Neuronal stem cell (in vitro differentiated cells): ENCODE measurements at regions not wholly inside any gene's neighbourhood (a gene's known extent, or its start where the extent isn't known, plus 50 kb on each side); places are given as distances from the start of the nearest gene placed in this dataset.

ENCODE experiments used
- DNase-seq: peaks from one replicate; pipeline ENCODE4 v3.0.0-alpha.2; 2013; ENCODE audit warnings: low spot score
- H2AFZ ChIP-seq: one replicate; pipeline ENCODE4 v1.6.1; 2013; ENCODE audit warnings: mild to moderate bottlenecking, low read length, inconsistent platforms
- H2AK5ac ChIP-seq: 2 replicates; pipeline ENCODE4 v1.6.1; 2013; ENCODE audit warnings: low read depth, mild to moderate bottlenecking, inconsistent platforms, low read length, moderate library complexity, mixed read lengths
- H2BK120ac ChIP-seq: 2 replicates; pipeline ENCODE4 v1.6.1; 2013; ENCODE audit warnings: low read depth, mild to moderate bottlenecking, inconsistent platforms, low read length, moderate library complexity, mixed read lengths
- H2BK12ac ChIP-seq: one replicate; pipeline ENCODE4 v1.6.1; 2013; ENCODE audit warnings: low read length, inconsistent platforms
- H2BK15ac ChIP-seq: 2 replicates; pipeline ENCODE4 v1.6.1; 2013; ENCODE audit warnings: mild to moderate bottlenecking, low read length, inconsistent platforms, mixed read lengths
- H2BK5ac ChIP-seq: one replicate; pipeline ENCODE4 v1.6.1; 2013; ENCODE audit warnings: inconsistent platforms, mild to moderate bottlenecking, low read length, moderate library complexity
- H3K14ac ChIP-seq: one replicate; pipeline ENCODE4 v1.6.1; 2013; ENCODE audit warnings: low read length, inconsistent platforms
- H3K18ac ChIP-seq: 2 replicates; pipeline ENCODE4 v1.6.1; 2013; ENCODE audit warnings: low read length, inconsistent platforms
- H3K23ac ChIP-seq: 2 replicates; pipeline ENCODE4 v1.6.1; 2013; ENCODE audit warnings: low read depth, mild to moderate bottlenecking, mixed read lengths, low read length, inconsistent platforms; ENCODE audit not compliant: poor library complexity
- H3K27ac ChIP-seq: replicated peaks from 3 replicates; pipeline ENCODE4 v1.5.1; 2013; ENCODE audit warnings: low read length, inconsistent platforms
- H3K27me3 ChIP-seq, 3 experiments: 2 replicates each; pipeline ENCODE4 v1.6.1; 2013; ENCODE audit warnings: low read length in 3 of 3, mild to moderate bottlenecking in 2 of 3, inconsistent platforms in 1 of 3, low read depth in 1 of 3, mixed read lengths in 1 of 3, moderate library complexity in 1 of 3; ENCODE audit not compliant: control insufficient read depth in 3 of 3, insufficient read depth in 3 of 3
- H3K36me3 ChIP-seq, 2 donors: replicated peaks in 1 of 2; 2 replicates each; pipeline ENCODE4 v1.6.1; 2013; ENCODE audit warnings: low read length in 2 of 2; ENCODE audit not compliant: control insufficient read depth in 2 of 2, insufficient read depth in 2 of 2
- H3K4ac ChIP-seq: 2 replicates; pipeline ENCODE4 v1.6.1; 2013; ENCODE audit warnings: inconsistent platforms, mild to moderate bottlenecking, low read length, moderate library complexity
- H3K4me1 ChIP-seq, 2 donors: 1 replicate in 1 of 2; 2 replicates in 1 of 2; pipeline ENCODE4 v1.6.1; 2013; ENCODE audit warnings: low read length in 2 of 2, low read depth in 1 of 2; ENCODE audit not compliant: control insufficient read depth in 2 of 2, insufficient read depth in 1 of 2
- H3K4me2 ChIP-seq: one replicate; pipeline ENCODE4 v1.6.1; 2013; ENCODE audit warnings: mild to moderate bottlenecking, low read length, inconsistent platforms; ENCODE audit not compliant: insufficient read depth, poor library complexity, severe bottlenecking
- H3K4me3 ChIP-seq, 2 donors: 2 replicates each; pipeline ENCODE4 v1.5.1; 2013; ENCODE audit warnings: low read length in 2 of 2, mild to moderate bottlenecking in 2 of 2, inconsistent platforms in 1 of 2, moderate library complexity in 1 of 2
- H3K79me1 ChIP-seq: one replicate; pipeline ENCODE4 v1.6.1; 2013; ENCODE audit warnings: low read depth, mild to moderate bottlenecking, inconsistent platforms, low read length, moderate library complexity
- H3K9ac ChIP-seq: one replicate; pipeline ENCODE4 v1.6.1; 2013; ENCODE audit warnings: mild to moderate bottlenecking, low read depth, low read length, inconsistent platforms; ENCODE audit not compliant: poor library complexity
- H3K9me3 ChIP-seq, 2 donors: replicated peaks in 1 of 2; 2 replicates each; pipeline versions ENCODE3 to v1.6.1; 2013; ENCODE audit warnings: low read length in 2 of 2, mild to moderate bottlenecking in 2 of 2, inconsistent platforms in 1 of 2, low read depth in 1 of 2, mixed read lengths in 1 of 2, moderate library complexity in 1 of 2; ENCODE audit not compliant: control insufficient read depth in 2 of 2, insufficient read depth in 1 of 2
- H4K8ac ChIP-seq: one replicate; pipeline ENCODE4 v1.6.1; 2013; ENCODE audit warnings: low read depth, mild to moderate bottlenecking, inconsistent platforms, low read length, moderate library complexity
- H4K91ac ChIP-seq: one replicate; pipeline ENCODE4 v1.6.1; 2013; ENCODE audit warnings: low read length, low read depth, mild to moderate bottlenecking, inconsistent platforms; ENCODE audit not compliant: poor library complexity
- WGBS, 2 donors: extraction: QIAGEN DNeasy Blood & Tissue Kit; methylation state at CpG; one replicate each; pipeline ENCODE4 v1.1.7; 2013; ENCODE audit warnings: missing lambda C conversion rate in 2 of 2, mixed read lengths in 1 of 2; ENCODE audit not compliant: insufficient read length in 2 of 2, insufficient replicate concordance in 1 of 2; ENCODE audit errors: extremely low coverage in 2 of 2; 5-methylcytosine and 5-hydroxymethylcytosine counted together

DNA sequence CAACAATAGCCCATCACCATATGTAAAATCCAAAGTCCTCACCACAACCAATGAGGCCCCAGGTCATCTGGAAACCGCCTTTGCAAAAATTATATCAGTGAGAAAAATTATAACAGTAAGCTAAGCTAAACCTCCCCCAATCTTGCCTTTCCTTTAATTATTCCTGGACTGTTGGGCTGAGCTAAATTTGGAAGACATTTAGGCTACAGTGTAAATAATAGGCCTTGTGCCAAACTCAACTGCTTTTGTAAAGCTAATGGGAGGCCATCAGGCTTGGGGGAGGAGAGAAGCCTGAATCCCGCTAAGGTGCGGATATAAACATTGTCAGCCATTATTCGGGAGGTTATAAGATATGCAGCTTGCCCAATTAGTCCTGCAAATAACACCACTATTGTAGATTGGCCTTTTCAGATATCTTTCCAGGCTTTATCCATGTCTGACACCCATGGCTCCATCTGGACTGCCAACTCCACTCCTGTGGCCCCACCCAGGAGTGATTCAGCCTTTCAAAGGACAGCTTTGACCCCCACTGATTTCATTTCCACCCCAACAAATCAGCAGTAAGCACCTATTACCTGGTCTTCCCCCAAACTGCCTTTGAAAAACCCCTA, 53.0 kb upstream of the CA12 start:
- Histone ChIP-seq H4K91ac (no peak overlapping the region), H3K4me3 (no peak overlapping the region), H3K4ac (no peak overlapping the region), H3K4me2 (no peak overlapping the region), H3K79me1 (no peaks in the 10 kb centered on the region), H3K9me3 (no peaks in the 10 kb centered on the region), H2AK5ac (peak overlapping the region; percentile 45), H3K18ac (no peak overlapping the region), H2BK15ac (no peak overlapping the region), H3K14ac (no peak overlapping the region), H3K9ac (no peak overlapping the region), H2BK12ac (no peak overlapping the region), H2AFZ (peak overlapping the region; percentile 10), H2BK120ac (no peak overlapping the region), H3K27me3 (no peaks in the 10 kb centered on the region), H3K4me1 (peaks cover 13 to 18% of the 10 kb centered on the region in 2 donors), H4K8ac (no peak overlapping the region), H2BK5ac (no peak overlapping the region), H3K36me3 (no peaks in the 10 kb centered on the region), H3K27ac (no peak overlapping the region), H3K23ac (no peak overlapping the region)
- DNase-seq, result no peak
- WGBS, 2 donors, result no CpG with 5 or more reads among the region's 4 CpGs

- WGBS, 2 donors, result no CpG with 5 or more reads among the region's 9 CpGs
- Histone ChIP-seq H4K91ac (no peak overlapping the region), H3K79me1 (no peaks in the 10 kb centered on the region), H3K27ac (no peak overlapping the region), H3K4me3 (no peak overlapping the region), H2BK12ac (no peak overlapping the region), H3K4me1 (peaks cover 13 to 18% of the 10 kb centered on the region in 2 donors), H2BK5ac (no peak overlapping the region), H2BK15ac (no peak overlapping the region), H3K23ac (no peak overlapping the region), H3K27me3 (peaks cover 0 to 1% (median 0%) of the 10 kb centered on the region in 3 experiments), H2AFZ (peak overlapping the region; percentile 10), H3K9ac (no peak overlapping the region), H3K4me2 (no peak overlapping the region), H2AK5ac (peak overlapping the region; percentile 45), H2BK120ac (no peak overlapping the region), H3K14ac (no peak overlapping the region), H3K36me3 (no peaks in the 10 kb centered on the region), H3K18ac (no peak overlapping the region), H4K8ac (no peak overlapping the region), H3K9me3 (no peaks in the 10 kb centered on the region), H3K4ac (no peak overlapping the region)
- no peak for DNase-seq
Observed at GRCh38 chr15:63435204-63435820, 53.7 kb upstream of the CA12 start.

GRCh38 chr15:63436341-63436740, 54.7 kb upstream of the CA12 start:
- DNase-seq, result no peak
- WGBS, 2 donors, result no CpG with 5 or more reads among the region's 2 CpGs
- Histone ChIP-seq H3K79me1 (no peaks in the 10 kb centered on the region), H2BK5ac (no peak overlapping the region), H3K27me3 (peaks cover 0 to 8% (median 0%) of the 10 kb centered on the region in 3 experiments), H3K4me3 (no peak overlapping the region), H3K4me2 (no peak overlapping the region), H3K4me1 (peaks cover 13 to 18% of the 10 kb centered on the region in 2 donors), H2AK5ac (peak overlapping the region; percentile 51), H3K18ac (peak overlapping the region; percentile 86), H2BK12ac (no peak overlapping the region), H2BK15ac (peak overlapping the region; percentile 13), H3K9me3 (no peaks in the 10 kb centered on the region), H4K8ac (no peak overlapping the region), H2BK120ac (peak overlapping the region; percentile 10), H4K91ac (no peak overlapping the region), H3K27ac (peak overlapping the region; percentile 58), H2AFZ (peak overlapping the region; percentile 96), H3K36me3 (no peaks in the 10 kb centered on the region), H3K23ac (no peak overlapping the region), H3K4ac (no peak overlapping the region), H3K9ac (no peak overlapping the region), H3K14ac (no peak overlapping the region)

DNA sequence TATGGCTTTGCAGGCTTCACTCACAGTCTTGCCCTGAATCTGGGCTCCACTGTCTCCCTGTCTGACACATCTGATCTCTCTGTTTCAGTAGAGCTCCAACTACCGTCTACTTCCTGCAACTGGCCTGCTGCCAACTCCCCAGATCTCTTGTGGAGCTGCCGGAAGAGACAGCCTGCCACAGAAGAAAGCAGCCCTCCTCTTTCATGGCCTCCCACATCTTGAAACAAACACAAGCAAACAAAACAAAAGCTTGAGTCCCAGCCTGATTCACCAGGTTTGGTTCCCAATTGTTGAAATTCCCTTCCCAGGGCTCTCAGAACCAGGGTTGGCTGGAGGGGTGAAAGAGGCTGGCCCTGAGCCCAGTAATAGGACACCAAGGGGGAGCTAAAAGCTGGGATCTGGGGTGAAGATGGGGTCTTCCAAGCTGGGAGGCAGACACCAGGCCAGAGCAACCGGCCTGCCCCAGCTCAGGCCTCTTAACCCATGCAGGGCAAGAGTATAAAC, 55.3 kb upstream of the CA12 start:
- H2BK120ac ChIP-seq, result no peak overlapping the region
- peak overlapping the region; percentile 86 for H3K18ac ChIP-seq
- no peak overlapping the region for H3K9ac ChIP-seq
- H2BK5ac ChIP-seq, result no peak overlapping the region
- H3K4me3 ChIP-seq, result no peak overlapping the region
- no peaks in the 10 kb centered on the region for H3K36me3 ChIP-seq
- peaks cover 0 to 8% (median 0%) of the 10 kb centered on the region in 3 experiments for H3K27me3 ChIP-seq
- H3K23ac ChIP-seq, result no peak overlapping the region
- H2BK15ac ChIP-seq, result peak overlapping the region; percentile 13
- no peak overlapping the region for H2BK12ac ChIP-seq
- H3K27ac ChIP-seq, result peak overlapping the region; percentile 58
- no peak overlapping the region for H3K14ac ChIP-seq
- peaks cover 13 to 18% of the 10 kb centered on the region in 2 donors for H3K4me1 ChIP-seq
- peak overlapping the region; percentile 96 for H2AFZ ChIP-seq
- no CpG with 5 or more reads among the region's 3 CpGs for WGBS, 2 donors
- peak overlapping the region; percentile 41 for H4K91ac ChIP-seq
- H3K4ac ChIP-seq, result no peak overlapping the region
- no peaks in the 10 kb centered on the region for H3K9me3 ChIP-seq
- DNase-seq, result peak; percentile 49
- no peak overlapping the region for H3K4me2 ChIP-seq
- H2AK5ac ChIP-seq, result no peak overlapping the region
- H4K8ac ChIP-seq, result peak overlapping the region; percentile 66
- H3K79me1 ChIP-seq, result no peaks in the 10 kb centered on the region
